ENCODE measurements at regions not wholly inside any gene's neighbourhood (a gene's known extent, or its start where the extent isn't known, plus 50 kb on each side); places are given as distances from the start of the nearest gene placed in this dataset.

DNA sequence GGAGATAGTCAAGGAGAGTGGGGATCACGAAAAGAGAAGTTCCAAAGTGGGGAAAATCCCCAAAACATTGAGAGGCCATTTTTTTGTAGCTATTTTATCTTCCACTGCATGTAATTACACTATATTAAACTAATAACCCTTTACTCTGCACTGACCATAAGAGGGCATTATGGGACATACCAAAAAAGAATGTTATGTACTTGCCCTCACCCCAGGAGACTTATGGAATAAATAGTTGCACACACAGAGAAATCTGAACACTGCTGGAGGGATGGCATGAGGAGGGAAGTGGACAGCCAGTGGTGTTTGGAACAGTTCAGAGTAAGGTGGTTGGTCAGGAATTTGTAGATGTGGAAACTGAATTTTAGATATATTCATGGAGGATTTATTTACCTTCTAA lies 422.9 kb downstream of the SNAPC1 start:
- H4K91ac ChIP-seq (ENCODE audit: insufficient read length, low read depth, low read length), result no peak overlapping the region
- no peak for TF ChIP-seq CTCF (conservative IDR thresholded peaks at IDR 0.05)
- no peak overlapping the region for H4K5ac ChIP-seq (ENCODE audit: insufficient read length, low read depth, low read length)
- no peaks in the 10 kb centered on the region for H3K79me2 ChIP-seq (ENCODE audit: insufficient read depth, low read length)
- H3K4me2 ChIP-seq (ENCODE audit: insufficient read depth, insufficient read length, low read length), result no peak overlapping the region
- no peak overlapping the region for H3K4ac ChIP-seq (ENCODE audit: low read depth, low read length)
- no peaks in the 10 kb centered on the region for H3K23me2 ChIP-seq (ENCODE audit: insufficient read length, low read depth, low read length, poor library complexity, severe bottlenecking)
- no peaks in the 10 kb centered on the region for H3K36me3 Mint-ChIP-seq (ENCODE audit: insufficient read depth in 1 of 3, low read depth in 3 of 3)
- no CpG with 5 or more reads among the region's 1 CpG for WGBS (ENCODE audit: extremely low coverage, insufficient read length, low lambda C conversion rate)
- H2BK20ac ChIP-seq (ENCODE audit: low read depth, low read length, poor library complexity, severe bottlenecking), result no peak overlapping the region
- H2BK5ac ChIP-seq (ENCODE audit: insufficient read length, low read length), result no peak overlapping the region
- H3K27me3 Mint-ChIP-seq (ENCODE audit: low read depth), result peaks cover 5% of the 10 kb centered on the region
- no peaks in the 10 kb centered on the region for H3K27me3 ChIP-seq (ENCODE audit: insufficient read depth, low read length)
- H3K9me3 ChIP-seq (ENCODE audit: control insufficient read depth, low read depth, low read length), result no peaks in the 10 kb centered on the region
- no peak overlapping the region for H3K23ac ChIP-seq (ENCODE audit: insufficient read length, low read depth, low read length)
- H3K27ac Mint-ChIP-seq, result no peak overlapping the region
- no peak overlapping the region for H4K8ac ChIP-seq (replicated peaks; ENCODE audit: insufficient read length, low read depth, low read length)
- H2AK5ac ChIP-seq (ENCODE audit: insufficient read length, low read length), result no peak overlapping the region
- H3T11ph ChIP-seq (ENCODE audit: low read length), result no peak overlapping the region
- no peak for DNase-seq
- no peaks in the 10 kb centered on the region; a peak in 1 of 5 replicates for H3K9me3 Mint-ChIP-seq
- H3K18ac ChIP-seq (ENCODE audit: insufficient read length, low read depth, low read length), result no peak overlapping the region
- no peak overlapping the region for H2BK120ac ChIP-seq (ENCODE audit: low read depth, low read length, poor library complexity, severe bottlenecking)
- no peaks in the 10 kb centered on the region for H4K20me1 ChIP-seq (ENCODE audit: control insufficient read depth, insufficient read depth, insufficient read length)
- H3K27ac ChIP-seq (ENCODE audit: insufficient read length, low read depth, low read length), result no peak overlapping the region
- H3K79me1 ChIP-seq (ENCODE audit: insufficient read depth, low read depth, low read length, poor library complexity, severe bottlenecking), result no peaks in the 10 kb centered on the region
- no peak overlapping the region for H2BK12ac ChIP-seq (ENCODE audit: insufficient read length, low read depth, low read length)
- H3K4me3 Mint-ChIP-seq, result no peak overlapping the region
- H2AFZ ChIP-seq (ENCODE audit: low read length), result no peak overlapping the region
- H3K56ac ChIP-seq (ENCODE audit: insufficient read length, low read depth, low read length), result no peak overlapping the region
- H2BK15ac ChIP-seq (ENCODE audit: low read depth, low read length), result no peak overlapping the region
- H3K9ac ChIP-seq (ENCODE audit: extremely low read depth, insufficient read length, low read length), result no peak overlapping the region
- H3K4me1 Mint-ChIP-seq, result peaks cover 6 to 12% of the 10 kb centered on the region in 2 experiments
- no peak overlapping the region for H3K14ac ChIP-seq (ENCODE audit: insufficient read depth, low read length)
- no peaks in the 10 kb centered on the region for H3K4me1 ChIP-seq (ENCODE audit: insufficient read depth, low read length)

Data from H9 (cell line).